Lung (tissue), 11 donors: ENCODE measurements at regions not wholly inside any gene's neighbourhood (a gene's known extent, or its start where the extent isn't known, plus 50 kb on each side); places are given as distances from the start of the nearest gene placed in this dataset.

Experiments used
- ATAC-seq: fragments of 200-7000 bp; cut with Tn5 transposase; one replicate; pipeline ENCODE4 v1.9.1; 2020; ENCODE audit warnings: moderate number of reproducible peaks; ENCODE audit not compliant: insufficient read depth, low FRiP score
- DNase-seq, 3 donors: peaks; one replicate each; pipeline ENCODE4 v3.0.0-alpha.2; 2013 to 2017
- H3K27ac ChIP-seq, 2 donors: one replicate each; pipeline ENCODE4 v1.5.1; 2013; ENCODE audit warnings: mild to moderate bottlenecking in 2 of 2, moderate library complexity in 2 of 2, control low read depth in 1 of 2, inconsistent platforms in 1 of 2, low read depth in 1 of 2, low read length in 1 of 2
- H3K27me3 ChIP-seq, 3 donors: one replicate each; pipeline ENCODE4 v1.5.1; 2013; ENCODE audit warnings: low read length in 2 of 3; ENCODE audit not compliant: control insufficient read depth in 3 of 3, insufficient read depth in 3 of 3
- H3K36me3 ChIP-seq, 4 donors: one replicate each; pipeline ENCODE4 v1.5.1; 2013; ENCODE audit warnings: low read length in 4 of 4, mild to moderate bottlenecking in 1 of 4, moderate library complexity in 1 of 4; ENCODE audit not compliant: control insufficient read depth in 4 of 4, insufficient read depth in 4 of 4
- H3K4me1 ChIP-seq, 5 donors: one replicate each; pipeline ENCODE4 v1.5.1; 2013; ENCODE audit warnings: low read length in 5 of 5, mild to moderate bottlenecking in 2 of 5, moderate library complexity in 1 of 5; ENCODE audit not compliant: control insufficient read depth in 5 of 5, insufficient read depth in 5 of 5
- H3K4me3 ChIP-seq: one replicate; pipeline ENCODE4 v1.5.1; 2013; ENCODE audit warnings: mild to moderate bottlenecking, control low read depth, moderate library complexity
- H3K9ac ChIP-seq, 2 donors: one replicate each; pipeline ENCODE4 v1.5.1; 2013; ENCODE audit warnings: low read length in 2 of 2, control low read depth in 1 of 2; ENCODE audit not compliant: insufficient read depth in 1 of 2
- H3K9me3 ChIP-seq, 4 donors: one replicate each; pipeline ENCODE4 v1.5.1; 2013; ENCODE audit warnings: low read length in 3 of 4, mild to moderate bottlenecking in 1 of 4, moderate library complexity in 1 of 4; ENCODE audit not compliant: control insufficient read depth in 4 of 4, insufficient read depth in 3 of 4
- WGBS, 2 donors: extraction: QIAGEN DNeasy Blood & Tissue Kit; methylation state at CpG; one replicate each; pipeline ENCODE4 v1.1.7; 2013; 5-methylcytosine and 5-hydroxymethylcytosine counted together
- TF ChIP-seq, protein P1 (sequence below): IDR thresholded peaks from 2 replicates; pipeline ENCODE4 v1.5.1; 2012; ENCODE audit warnings: mild to moderate bottlenecking; ENCODE audit errors: control extremely low read depth, extremely low read depth
- donor health status: control.
- donor health status: control.
- donor health status: Bipolar disorder and iron deficiency.
- donor health status: healthy.
- donor health status: DM: yes; HTN: yes; CAD: no.

DNA sequence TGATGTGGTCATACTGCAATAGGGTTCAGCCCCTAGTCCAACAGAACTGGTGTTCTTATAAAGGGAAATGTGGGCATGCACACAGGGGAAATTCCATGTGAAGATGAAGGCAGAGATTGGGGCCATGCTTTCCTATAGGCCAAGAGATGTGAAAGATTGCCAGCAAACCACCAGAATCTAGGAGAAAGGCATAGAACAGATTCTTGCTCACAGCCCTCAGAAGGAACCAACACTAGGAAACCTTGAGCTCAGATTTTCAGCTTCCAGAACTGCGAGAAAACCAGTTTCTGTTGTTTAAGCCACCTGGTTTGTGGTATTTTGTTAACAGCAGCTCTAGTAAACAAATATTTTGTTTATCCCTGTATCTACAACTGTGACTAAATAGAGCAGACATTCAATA is 197.6 kb upstream of the CITED2 start:
- Histone ChIP-seq H3K9me3 (no peaks in the 10 kb centered on the region), H3K27me3 (no peaks in the 10 kb centered on the region), H3K9ac (no peak overlapping the region), H3K27ac (no peak overlapping the region), H3K4me1 (no peaks in the 10 kb centered on the region), H3K4me3 (no peak overlapping the region), H3K36me3 (no peaks in the 10 kb centered on the region)
- TF ChIP-seq, protein P1, sequence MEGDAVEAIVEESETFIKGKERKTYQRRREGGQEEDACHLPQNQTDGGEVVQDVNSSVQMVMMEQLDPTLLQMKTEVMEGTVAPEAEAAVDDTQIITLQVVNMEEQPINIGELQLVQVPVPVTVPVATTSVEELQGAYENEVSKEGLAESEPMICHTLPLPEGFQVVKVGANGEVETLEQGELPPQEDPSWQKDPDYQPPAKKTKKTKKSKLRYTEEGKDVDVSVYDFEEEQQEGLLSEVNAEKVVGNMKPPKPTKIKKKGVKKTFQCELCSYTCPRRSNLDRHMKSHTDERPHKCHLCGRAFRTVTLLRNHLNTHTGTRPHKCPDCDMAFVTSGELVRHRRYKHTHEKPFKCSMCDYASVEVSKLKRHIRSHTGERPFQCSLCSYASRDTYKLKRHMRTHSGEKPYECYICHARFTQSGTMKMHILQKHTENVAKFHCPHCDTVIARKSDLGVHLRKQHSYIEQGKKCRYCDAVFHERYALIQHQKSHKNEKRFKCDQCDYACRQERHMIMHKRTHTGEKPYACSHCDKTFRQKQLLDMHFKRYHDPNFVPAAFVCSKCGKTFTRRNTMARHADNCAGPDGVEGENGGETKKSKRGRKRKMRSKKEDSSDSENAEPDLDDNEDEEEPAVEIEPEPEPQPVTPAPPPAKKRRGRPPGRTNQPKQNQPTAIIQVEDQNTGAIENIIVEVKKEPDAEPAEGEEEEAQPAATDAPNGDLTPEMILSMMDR = no peak
- DNase-seq (no peak), ATAC-seq (no peak)
- WGBS, 2 donors = 84 to 95% methylated on average over 1 of the region's 1 CpG

DNA sequence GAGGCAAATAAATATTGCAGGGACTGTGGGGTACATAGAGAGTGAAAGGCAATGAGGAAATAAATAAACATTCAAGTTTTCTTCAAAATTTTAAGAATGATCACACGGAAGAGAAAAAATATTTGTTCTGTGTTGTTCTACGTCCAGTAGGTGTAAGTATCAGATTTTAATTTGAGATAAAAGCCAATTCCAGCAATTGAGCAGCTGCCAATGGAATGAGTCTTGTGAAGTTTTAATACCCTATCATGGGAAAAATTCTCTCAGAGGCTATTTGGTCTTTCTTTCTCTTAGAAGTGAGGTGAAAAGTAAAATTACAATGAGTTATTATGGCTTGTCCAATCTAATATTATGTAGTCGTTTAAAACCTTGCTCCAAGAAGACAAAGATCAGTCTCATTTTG is 195.7 kb upstream of the CITED2 start:
- H3K36me3 ChIP-seq = no peaks in the 10 kb centered on the region
- H3K9ac ChIP-seq = no peak overlapping the region
- no peaks in the 10 kb centered on the region for H3K9me3 ChIP-seq
- no peak overlapping the region for H3K27ac ChIP-seq
- H3K4me1 ChIP-seq = peaks cover 0 to 1% (median 0%) of the 10 kb centered on the region in 5 donors
- H3K4me3 ChIP-seq = no peak overlapping the region
- no peaks in the 10 kb centered on the region for H3K27me3 ChIP-seq
- DNase-seq (no peak), ATAC-seq (no peak)
- WGBS, 2 donors = 74 to 90% methylated on average over 3 of the region's 3 CpGs
- TF ChIP-seq, protein P1 = no peak

DNA sequence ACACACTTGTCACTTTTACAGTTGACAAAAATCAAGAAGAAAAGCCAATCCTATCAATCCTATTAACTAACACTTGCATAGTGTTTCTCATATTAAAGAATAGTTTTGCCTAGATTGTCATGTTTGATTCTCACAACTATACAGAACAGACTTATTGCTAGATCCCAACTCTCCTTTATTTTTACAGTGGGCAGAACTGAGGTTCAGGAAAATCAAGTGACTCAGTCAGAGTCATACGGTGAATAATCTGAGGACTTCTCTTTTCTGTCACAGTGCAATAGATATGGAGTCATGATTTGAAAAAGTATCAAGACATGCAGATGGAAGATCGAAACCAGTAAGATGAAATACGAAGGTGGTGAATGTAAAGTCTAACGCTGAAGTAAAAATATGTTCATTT is 195.1 kb upstream of the CITED2 start:
- H3K9ac ChIP-seq = no peak overlapping the region
- no peaks in the 10 kb centered on the region for H3K36me3 ChIP-seq
- 80 to 81% methylated on average over 4 of the region's 4 CpGs for WGBS, 2 donors
- no peak overlapping the region for H3K4me3 ChIP-seq
- H3K27me3 ChIP-seq = no peaks in the 10 kb centered on the region
- peaks cover 0 to 1% (median 0%) of the 10 kb centered on the region in 5 donors for H3K4me1 ChIP-seq
- no peaks in the 10 kb centered on the region for H3K9me3 ChIP-seq
- TF ChIP-seq, protein P1 = no peak
- peak; percentile 20 for ATAC-seq
- DNase-seq = no peak
- H3K27ac ChIP-seq = no peak overlapping the region

DNA sequence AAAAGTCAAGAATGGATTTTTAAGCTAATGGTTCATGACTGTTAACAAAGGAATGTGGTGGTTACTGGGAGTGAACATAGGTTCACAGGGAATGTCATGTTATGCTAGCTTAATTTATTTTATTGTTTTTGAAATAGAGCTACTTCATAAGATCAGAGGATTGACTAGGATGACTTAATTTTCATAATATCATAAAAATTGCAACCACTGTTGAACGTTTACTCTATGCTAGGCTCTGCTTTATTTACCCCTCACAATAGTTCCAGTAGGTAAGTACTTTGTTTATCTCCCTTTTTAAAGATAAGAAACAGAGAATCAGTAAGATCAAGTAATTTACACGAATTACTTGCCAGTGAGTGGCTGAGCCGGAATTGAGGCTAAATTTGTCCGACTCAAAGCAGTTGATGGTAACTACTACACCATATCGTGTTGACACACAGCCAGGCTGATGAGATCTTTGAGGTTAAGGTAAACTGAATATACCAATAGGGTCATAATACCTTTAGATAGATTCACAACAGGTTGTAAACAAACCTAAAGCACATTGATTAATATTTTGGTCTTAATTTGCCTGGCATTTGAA is 194.6 kb upstream of the CITED2 start:
- no peaks in the 10 kb centered on the region for H3K9me3 ChIP-seq
- H3K36me3 ChIP-seq = no peaks in the 10 kb centered on the region
- TF ChIP-seq, protein P1 = no peak
- no peak overlapping the region for H3K9ac ChIP-seq
- WGBS, 2 donors = 66 to 74% methylated on average over 5 of the region's 5 CpGs
- no peak overlapping the region for H3K27ac ChIP-seq
- no peak overlapping the region for H3K4me3 ChIP-seq
- no peaks in the 10 kb centered on the region for H3K27me3 ChIP-seq
- DNase-seq (no peak), ATAC-seq (peak; percentile 25)
- peaks cover 0 to 1% (median 0%) of the 10 kb centered on the region in 5 donors for H3K4me1 ChIP-seq
